Neuronal stem cell (in vitro differentiated cells): ENCODE measurements at regions not wholly inside any gene's neighbourhood (a gene's known extent, or its start where the extent isn't known, plus 50 kb on each side); places are given as distances from the start of the nearest gene placed in this dataset.
A peak's percentile ranks its signal among the peaks of the same experiment; 100 is the strongest.

ENCODE experiments used
- DNase-seq: peaks from one replicate; pipeline ENCODE4 v3.0.0-alpha.2; 2013; ENCODE audit warnings: low spot score
- H2AFZ ChIP-seq: one replicate; pipeline ENCODE4 v1.6.1; 2013; ENCODE audit warnings: mild to moderate bottlenecking, low read length, inconsistent platforms
- H2AK5ac ChIP-seq: 2 replicates; pipeline ENCODE4 v1.6.1; 2013; ENCODE audit warnings: low read depth, mild to moderate bottlenecking, inconsistent platforms, low read length, moderate library complexity, mixed read lengths
- H2BK120ac ChIP-seq: 2 replicates; pipeline ENCODE4 v1.6.1; 2013; ENCODE audit warnings: low read depth, mild to moderate bottlenecking, inconsistent platforms, low read length, moderate library complexity, mixed read lengths
- H2BK12ac ChIP-seq: one replicate; pipeline ENCODE4 v1.6.1; 2013; ENCODE audit warnings: low read length, inconsistent platforms
- H2BK15ac ChIP-seq: 2 replicates; pipeline ENCODE4 v1.6.1; 2013; ENCODE audit warnings: mild to moderate bottlenecking, low read length, inconsistent platforms, mixed read lengths
- H2BK5ac ChIP-seq: one replicate; pipeline ENCODE4 v1.6.1; 2013; ENCODE audit warnings: inconsistent platforms, mild to moderate bottlenecking, low read length, moderate library complexity
- H3K14ac ChIP-seq: one replicate; pipeline ENCODE4 v1.6.1; 2013; ENCODE audit warnings: low read length, inconsistent platforms
- H3K18ac ChIP-seq: 2 replicates; pipeline ENCODE4 v1.6.1; 2013; ENCODE audit warnings: low read length, inconsistent platforms
- H3K23ac ChIP-seq: 2 replicates; pipeline ENCODE4 v1.6.1; 2013; ENCODE audit warnings: low read depth, mild to moderate bottlenecking, mixed read lengths, low read length, inconsistent platforms; ENCODE audit not compliant: poor library complexity
- H3K27ac ChIP-seq: replicated peaks from 3 replicates; pipeline ENCODE4 v1.5.1; 2013; ENCODE audit warnings: low read length, inconsistent platforms
- H3K27me3 ChIP-seq, 3 experiments: 2 replicates each; pipeline ENCODE4 v1.6.1; 2013; ENCODE audit warnings: low read length in 3 of 3, mild to moderate bottlenecking in 2 of 3, inconsistent platforms in 1 of 3, low read depth in 1 of 3, mixed read lengths in 1 of 3, moderate library complexity in 1 of 3; ENCODE audit not compliant: control insufficient read depth in 3 of 3, insufficient read depth in 3 of 3
- H3K36me3 ChIP-seq, 2 donors: replicated peaks in 1 of 2; 2 replicates each; pipeline ENCODE4 v1.6.1; 2013; ENCODE audit warnings: low read length in 2 of 2; ENCODE audit not compliant: control insufficient read depth in 2 of 2, insufficient read depth in 2 of 2
- H3K4ac ChIP-seq: 2 replicates; pipeline ENCODE4 v1.6.1; 2013; ENCODE audit warnings: inconsistent platforms, mild to moderate bottlenecking, low read length, moderate library complexity
- H3K4me1 ChIP-seq, 2 donors: 1 replicate in 1 of 2; 2 replicates in 1 of 2; pipeline ENCODE4 v1.6.1; 2013; ENCODE audit warnings: low read length in 2 of 2, low read depth in 1 of 2; ENCODE audit not compliant: control insufficient read depth in 2 of 2, insufficient read depth in 1 of 2
- H3K4me2 ChIP-seq: one replicate; pipeline ENCODE4 v1.6.1; 2013; ENCODE audit warnings: mild to moderate bottlenecking, low read length, inconsistent platforms; ENCODE audit not compliant: insufficient read depth, poor library complexity, severe bottlenecking
- H3K4me3 ChIP-seq, 2 donors: 2 replicates each; pipeline ENCODE4 v1.5.1; 2013; ENCODE audit warnings: low read length in 2 of 2, mild to moderate bottlenecking in 2 of 2, inconsistent platforms in 1 of 2, moderate library complexity in 1 of 2
- H3K79me1 ChIP-seq: one replicate; pipeline ENCODE4 v1.6.1; 2013; ENCODE audit warnings: low read depth, mild to moderate bottlenecking, inconsistent platforms, low read length, moderate library complexity
- H3K9ac ChIP-seq: one replicate; pipeline ENCODE4 v1.6.1; 2013; ENCODE audit warnings: mild to moderate bottlenecking, low read depth, low read length, inconsistent platforms; ENCODE audit not compliant: poor library complexity
- H3K9me3 ChIP-seq, 2 donors: replicated peaks in 1 of 2; 2 replicates each; pipeline versions ENCODE3 to v1.6.1; 2013; ENCODE audit warnings: low read length in 2 of 2, mild to moderate bottlenecking in 2 of 2, inconsistent platforms in 1 of 2, low read depth in 1 of 2, mixed read lengths in 1 of 2, moderate library complexity in 1 of 2; ENCODE audit not compliant: control insufficient read depth in 2 of 2, insufficient read depth in 1 of 2
- H4K8ac ChIP-seq: one replicate; pipeline ENCODE4 v1.6.1; 2013; ENCODE audit warnings: low read depth, mild to moderate bottlenecking, inconsistent platforms, low read length, moderate library complexity
- H4K91ac ChIP-seq: one replicate; pipeline ENCODE4 v1.6.1; 2013; ENCODE audit warnings: low read length, low read depth, mild to moderate bottlenecking, inconsistent platforms; ENCODE audit not compliant: poor library complexity
- WGBS, 2 donors: extraction: QIAGEN DNeasy Blood & Tissue Kit; methylation state at CpG; one replicate each; pipeline ENCODE4 v1.1.7; 2013; ENCODE audit warnings: missing lambda C conversion rate in 2 of 2, mixed read lengths in 1 of 2; ENCODE audit not compliant: insufficient read length in 2 of 2, insufficient replicate concordance in 1 of 2; ENCODE audit errors: extremely low coverage in 2 of 2; 5-methylcytosine and 5-hydroxymethylcytosine counted together

- Histone ChIP-seq H4K8ac (no peak overlapping the region), H3K9ac (no peak overlapping the region), H2BK15ac (no peak overlapping the region), H3K23ac (no peak overlapping the region), H3K4me2 (no peak overlapping the region), H2BK12ac (no peak overlapping the region), H2AFZ (no peak overlapping the region), H3K14ac (no peak overlapping the region), H3K4me1 (no peaks in the 10 kb centered on the region), H3K36me3 (no peaks in the 10 kb centered on the region), H3K18ac (no peak overlapping the region), H3K27ac (no peak overlapping the region), H2BK120ac (no peak overlapping the region), H3K9me3 (no peaks in the 10 kb centered on the region), H3K4ac (no peak overlapping the region), H2AK5ac (no peak overlapping the region), H2BK5ac (no peak overlapping the region), H3K79me1 (no peaks in the 10 kb centered on the region), H3K4me3 (no peak overlapping the region), H3K27me3 (no peaks in the 10 kb centered on the region), H4K91ac (no peak overlapping the region)
- no CpG with 5 or more reads among the region's 4 CpGs for WGBS, 2 donors
- DNase-seq: no peak
Observed at GRCh38 chr11:105553025-105553424, 56.8 kb upstream of the GRIA4 start.

- Histone ChIP-seq H3K9me3 (no peaks in the 10 kb centered on the region), H3K18ac (no peak overlapping the region), H3K27ac (no peak overlapping the region), H2BK120ac (no peak overlapping the region), H2BK12ac (no peak overlapping the region), H4K8ac (no peak overlapping the region), H2BK15ac (no peak overlapping the region), H3K27me3 (no peaks in the 10 kb centered on the region), H3K79me1 (no peaks in the 10 kb centered on the region), H3K23ac (no peak overlapping the region), H3K4me3 (no peak overlapping the region), H3K14ac (no peak overlapping the region), H2AK5ac (no peak overlapping the region), H3K36me3 (no peaks in the 10 kb centered on the region), H4K91ac (no peak overlapping the region), H3K4ac (no peak overlapping the region), H2BK5ac (no peak overlapping the region), H3K9ac (no peak overlapping the region), H3K4me1 (no peaks in the 10 kb centered on the region), H3K4me2 (no peak overlapping the region), H2AFZ (no peak overlapping the region)
- DNase-seq: no peak
- WGBS, 2 donors: no CpG with 5 or more reads among the region's 3 CpGs
Observed at GRCh38 chr11:105548359-105548758, 61.5 kb upstream of the GRIA4 start.

GRCh38 chr11:105538588-105538987, 71.3 kb upstream of the GRIA4 start:
- Histone ChIP-seq H4K91ac (no peak overlapping the region), H3K4ac (no peak overlapping the region)
- no CpG with 5 or more reads among the region's 3 CpGs for WGBS, 2 donors

GRCh38 chr11:105537531-105537930, 72.3 kb upstream of the GRIA4 start:
- no peak overlapping the region for H3K27ac ChIP-seq
- no peaks in the 10 kb centered on the region for H3K36me3 ChIP-seq
- H3K27me3 ChIP-seq: no peaks in the 10 kb centered on the region
- H2BK5ac ChIP-seq: no peak overlapping the region
- H2BK12ac ChIP-seq: no peak overlapping the region
- no peak overlapping the region for H3K9ac ChIP-seq
- H3K23ac ChIP-seq: no peak overlapping the region
- H3K9me3 ChIP-seq: no peaks in the 10 kb centered on the region
- H2BK120ac ChIP-seq: no peak overlapping the region
- DNase-seq: no peak
- no peaks in the 10 kb centered on the region for H3K4me1 ChIP-seq
- H2AK5ac ChIP-seq: no peak overlapping the region
- no peak overlapping the region for H2AFZ ChIP-seq
- no peak overlapping the region for H2BK15ac ChIP-seq
- H3K4ac ChIP-seq: no peak overlapping the region
- no peak overlapping the region for H3K4me2 ChIP-seq
- no peak overlapping the region for H4K8ac ChIP-seq
- no CpG with 5 or more reads among the region's 2 CpGs for WGBS, 2 donors
- no peak overlapping the region for H3K14ac ChIP-seq
- H4K91ac ChIP-seq: no peak overlapping the region
- no peaks in the 10 kb centered on the region for H3K79me1 ChIP-seq
- H3K4me3 ChIP-seq: no peak overlapping the region
- no peak overlapping the region for H3K18ac ChIP-seq

More at GRCh38 chr11:105538588-105538987, 71.3 kb upstream of the GRIA4 start:
- Histone ChIP-seq H3K14ac (peak overlapping the region; percentile 84), H4K8ac (no peak overlapping the region), H3K18ac (no peak overlapping the region), H3K79me1 (no peaks in the 10 kb centered on the region), H3K9ac (no peak overlapping the region), H3K27ac (no peak overlapping the region), H2BK12ac (no peak overlapping the region), H3K4me1 (no peaks in the 10 kb centered on the region), H2AFZ (no peak overlapping the region), H3K23ac (no peak overlapping the region), H3K4me3 (no peak overlapping the region), H3K27me3 (no peaks in the 10 kb centered on the region), H2BK15ac (no peak overlapping the region), H3K36me3 (no peaks in the 10 kb centered on the region), H2AK5ac (no peak overlapping the region), H3K4me2 (no peak overlapping the region), H3K9me3 (no peaks in the 10 kb centered on the region), H2BK5ac (no peak overlapping the region), H2BK120ac (no peak overlapping the region)
- DNase-seq: no peak
